ENCODE measurements at regions not wholly inside any gene's neighbourhood (a gene's known extent, or its start where the extent isn't known, plus 50 kb on each side); places are given as distances from the start of the nearest gene placed in this dataset.

DNA sequence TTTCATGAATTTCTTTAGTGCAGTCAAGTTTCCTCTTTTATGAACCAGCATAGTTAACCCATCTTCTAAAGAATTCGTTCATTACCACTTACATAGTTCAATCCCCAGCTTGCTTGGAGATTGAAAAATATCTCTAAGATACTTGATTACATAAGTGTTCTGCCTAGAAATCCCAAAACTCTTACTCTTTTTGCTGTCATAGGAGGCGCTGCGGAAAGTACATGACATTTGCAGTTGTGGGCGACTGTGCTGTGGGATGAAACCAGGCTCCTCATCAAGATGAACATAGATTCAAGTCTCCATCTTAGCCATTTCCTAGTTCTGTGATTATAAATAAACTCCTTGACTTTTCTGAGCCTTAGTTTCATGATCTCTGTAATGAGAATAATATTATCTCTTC lies 107.1 kb upstream of the SORBS2 start:
- Histone ChIP-seq H3K9me3 (ENCODE audit: control extremely low read depth in 1 of 3, control insufficient read depth in 2 of 3, insufficient read depth in 1 of 3, low read length in 2 of 3) (peaks cover 0 to 6% (median 0%) of the 10 kb centered on the region in 3 donors), H3K79me2 (ENCODE audit: control insufficient read depth, insufficient read depth, low read length) (no peaks in the 10 kb centered on the region), H4K20me1 (ENCODE audit: control insufficient read depth, insufficient read depth, low read length, poor library complexity, severe bottlenecking) (no peaks in the 10 kb centered on the region), H3K4me3 (ENCODE audit: control extremely low read depth in 1 of 5, extremely low read depth in 1 of 5, insufficient read depth in 1 of 5, low read depth in 2 of 5, low read length in 4 of 5) (no peak overlapping the region), H3K27me3 (replicated peaks in 1 of 4; ENCODE audit: control extremely low read depth in 1 of 4, control insufficient read depth in 3 of 4, insufficient read depth in 4 of 4, low read length in 3 of 4) (no peaks in the 10 kb centered on the region), H3K9ac (ENCODE audit: low read length) (no peak overlapping the region), H3K27ac (ENCODE audit: low read length in 2 of 2) (no peak overlapping the region), H3K4me1 (ENCODE audit: control insufficient read depth in 2 of 2, insufficient read depth in 2 of 2, low read length in 2 of 2) (no peaks in the 10 kb centered on the region), H3K4me2 (replicated peaks; ENCODE audit: low read depth, low read length, poor library complexity, severe bottlenecking) (no peak overlapping the region), H2AFZ (ENCODE audit: insufficient read depth, low read depth, low read length, poor library complexity, severe bottlenecking) (no peak overlapping the region), H3K36me3 (replicated peaks in 1 of 2; ENCODE audit: control extremely low read depth in 1 of 2, control insufficient read depth in 1 of 2, extremely low read depth in 1 of 2, insufficient read depth in 2 of 2, low read length in 1 of 2) (no peaks in the 10 kb centered on the region)
- H3K27me3 Mint-ChIP-seq, result peaks cover 19% of the 10 kb centered on the region
- ATAC-seq (ENCODE audit: low read depth) (no peak), DNase-seq (no peak)
- ChIA-PET CTCF (no interaction called here), POLR2A (no interaction called here)
- H3K27ac Mint-ChIP-seq, result no peak overlapping the region
- no peaks in the 10 kb centered on the region for H3K9me3 Mint-ChIP-seq (ENCODE audit: insufficient read depth)
- TF ChIP-seq EZH2 (IDR thresholded peaks at IDR 0.05; ENCODE audit: borderline replicate concordance, insufficient read depth, low read depth, low read length, poor library complexity, severe bottlenecking), result no peak
- TF ChIP-seq, protein P1, sequence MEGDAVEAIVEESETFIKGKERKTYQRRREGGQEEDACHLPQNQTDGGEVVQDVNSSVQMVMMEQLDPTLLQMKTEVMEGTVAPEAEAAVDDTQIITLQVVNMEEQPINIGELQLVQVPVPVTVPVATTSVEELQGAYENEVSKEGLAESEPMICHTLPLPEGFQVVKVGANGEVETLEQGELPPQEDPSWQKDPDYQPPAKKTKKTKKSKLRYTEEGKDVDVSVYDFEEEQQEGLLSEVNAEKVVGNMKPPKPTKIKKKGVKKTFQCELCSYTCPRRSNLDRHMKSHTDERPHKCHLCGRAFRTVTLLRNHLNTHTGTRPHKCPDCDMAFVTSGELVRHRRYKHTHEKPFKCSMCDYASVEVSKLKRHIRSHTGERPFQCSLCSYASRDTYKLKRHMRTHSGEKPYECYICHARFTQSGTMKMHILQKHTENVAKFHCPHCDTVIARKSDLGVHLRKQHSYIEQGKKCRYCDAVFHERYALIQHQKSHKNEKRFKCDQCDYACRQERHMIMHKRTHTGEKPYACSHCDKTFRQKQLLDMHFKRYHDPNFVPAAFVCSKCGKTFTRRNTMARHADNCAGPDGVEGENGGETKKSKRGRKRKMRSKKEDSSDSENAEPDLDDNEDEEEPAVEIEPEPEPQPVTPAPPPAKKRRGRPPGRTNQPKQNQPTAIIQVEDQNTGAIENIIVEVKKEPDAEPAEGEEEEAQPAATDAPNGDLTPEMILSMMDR (IDR thresholded peaks at IDR 0.05), result no peak
- intact Hi-C loops (cut with micrococcal nuclease), result no loop called here
- WGBS (ENCODE audit: insufficient coverage), result no CpG with 5 or more reads among the region's 4 CpGs
- H3K4me1 Mint-ChIP-seq, result no peaks in the 10 kb centered on the region
- H3K4me3 Mint-ChIP-seq, result no peak overlapping the region

DNA sequence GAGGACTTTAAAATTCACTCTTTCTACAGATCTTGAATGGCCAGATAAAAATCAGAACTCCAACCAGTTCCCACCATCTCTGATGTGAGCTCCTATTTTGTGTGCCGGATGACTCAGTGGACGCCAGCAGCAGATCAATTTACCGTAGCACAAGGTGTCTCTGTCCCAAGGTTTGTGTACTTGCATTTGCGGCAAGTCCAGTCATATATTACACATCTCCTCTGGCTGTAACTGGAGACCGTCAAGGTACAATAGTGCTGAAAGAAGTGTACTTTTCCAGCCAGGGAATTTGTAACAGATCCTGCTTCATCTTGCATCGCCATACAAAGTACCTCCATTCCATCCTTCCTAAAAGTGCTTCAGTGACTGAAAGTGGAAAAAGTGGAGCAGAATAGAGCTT lies 108.2 kb upstream of the SORBS2 start:
- TF ChIP-seq EZH2 (IDR thresholded peaks at IDR 0.05; ENCODE audit: borderline replicate concordance, insufficient read depth, low read depth, low read length, poor library complexity, severe bottlenecking), result no peak
- TF ChIP-seq, protein P1 (IDR thresholded peaks at IDR 0.05), result no peak
- ATAC-seq (ENCODE audit: low read depth) (no peak), DNase-seq (no peak)
- no peaks in the 10 kb centered on the region for H3K36me3 ChIP-seq (replicated peaks in 1 of 2; ENCODE audit: control extremely low read depth in 1 of 2, control insufficient read depth in 1 of 2, extremely low read depth in 1 of 2, insufficient read depth in 2 of 2, low read length in 1 of 2)
- intact Hi-C loops (cut with micrococcal nuclease), result no loop called here
- no peak overlapping the region for H3K27ac ChIP-seq (ENCODE audit: low read length in 2 of 2)
- H3K79me2 ChIP-seq (ENCODE audit: control insufficient read depth, insufficient read depth, low read length), result no peaks in the 10 kb centered on the region
- Mint-ChIP-seq H3K27ac (no peak overlapping the region), H3K27me3 (peaks cover 19% of the 10 kb centered on the region), H3K4me1 (no peaks in the 10 kb centered on the region), H3K4me3 (no peak overlapping the region), H3K9me3 (ENCODE audit: insufficient read depth) (peaks cover 4% of the 10 kb centered on the region)
- no peak overlapping the region for H3K9ac ChIP-seq (ENCODE audit: low read length)
- H4K20me1 ChIP-seq (ENCODE audit: control insufficient read depth, insufficient read depth, low read length, poor library complexity, severe bottlenecking), result no peaks in the 10 kb centered on the region
- no peak overlapping the region for H3K4me3 ChIP-seq (ENCODE audit: control extremely low read depth in 1 of 5, extremely low read depth in 1 of 5, insufficient read depth in 1 of 5, low read depth in 2 of 5, low read length in 4 of 5)
- H3K4me2 ChIP-seq (replicated peaks; ENCODE audit: low read depth, low read length, poor library complexity, severe bottlenecking), result no peak overlapping the region
- POLR2A ChIA-PET, result no interaction called here
- H3K4me1 ChIP-seq (ENCODE audit: control insufficient read depth in 2 of 2, insufficient read depth in 2 of 2, low read length in 2 of 2), result no peaks in the 10 kb centered on the region
- H3K9me3 ChIP-seq (ENCODE audit: control extremely low read depth in 1 of 3, control insufficient read depth in 2 of 3, insufficient read depth in 1 of 3, low read length in 2 of 3), result peaks cover 0 to 6% (median 0%) of the 10 kb centered on the region in 3 donors
- CTCF ChIA-PET, result no interaction called here
- H3K27me3 ChIP-seq (replicated peaks in 1 of 4; ENCODE audit: control extremely low read depth in 1 of 4, control insufficient read depth in 3 of 4, insufficient read depth in 4 of 4, low read length in 3 of 4), result no peaks in the 10 kb centered on the region
- 100% methylated on average over 1 of the region's 6 CpGs for WGBS (ENCODE audit: insufficient coverage)
- no peak overlapping the region for H2AFZ ChIP-seq (ENCODE audit: insufficient read depth, low read depth, low read length, poor library complexity, severe bottlenecking)
